NCI-H1092 (cell line): ENCODE measurements at regions not wholly inside any gene's neighbourhood (a gene's known extent, or its start where the extent isn't known, plus 50 kb on each side); places are given as distances from the start of the nearest gene placed in this dataset.
"Not testable (repeated sequence)": the region's sequence is repeated elsewhere in the genome, so short reads cannot be mapped to it uniquely, and the experiment has no call there.

Experiments
- DNase-seq: peaks from one replicate; lab custom pipeline; 2025; lab: John Stamatoyannopoulos, UW

DNA sequence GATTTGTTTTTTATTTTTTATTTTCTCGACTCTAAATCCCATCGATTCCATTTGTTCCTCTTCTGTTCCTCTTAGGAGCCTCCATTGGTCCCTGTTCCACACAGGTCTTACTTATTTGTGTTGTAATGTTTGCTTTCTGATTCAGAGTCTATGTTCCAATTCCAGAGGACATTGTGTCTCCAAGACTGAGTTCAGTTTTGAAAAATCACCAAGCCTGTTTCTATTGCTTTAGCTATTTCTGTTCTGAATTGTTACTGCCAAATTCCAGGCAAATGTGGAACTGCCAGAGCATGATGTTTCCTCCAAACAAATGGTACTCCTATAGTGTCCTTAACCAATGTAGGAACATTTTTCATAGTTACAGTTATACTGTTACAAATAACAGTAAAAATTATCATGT, 270.9 kb upstream of the SPTLC3 start:
- no peak for DNase-seq

DNA sequence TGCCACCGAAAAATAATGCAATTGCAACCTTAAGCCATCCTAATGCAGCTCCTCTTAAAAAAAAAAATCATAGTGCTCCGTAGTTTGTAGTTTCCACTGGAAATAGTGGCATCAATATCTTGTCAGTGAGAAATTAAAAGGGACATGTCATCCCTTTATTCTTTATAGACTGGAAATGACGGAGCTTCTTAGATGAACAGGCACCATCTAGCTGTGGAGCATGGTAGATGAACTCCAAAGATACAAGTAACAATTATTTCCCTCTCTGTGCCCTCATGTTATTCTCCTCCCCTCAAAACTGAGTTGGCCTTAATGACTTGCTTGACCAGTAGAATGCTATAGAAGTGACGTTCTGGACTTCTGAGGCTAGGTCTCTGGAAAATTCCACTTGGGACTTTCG, 268.1 kb upstream of the SPTLC3 start:
- DNase-seq = no peak

DNA sequence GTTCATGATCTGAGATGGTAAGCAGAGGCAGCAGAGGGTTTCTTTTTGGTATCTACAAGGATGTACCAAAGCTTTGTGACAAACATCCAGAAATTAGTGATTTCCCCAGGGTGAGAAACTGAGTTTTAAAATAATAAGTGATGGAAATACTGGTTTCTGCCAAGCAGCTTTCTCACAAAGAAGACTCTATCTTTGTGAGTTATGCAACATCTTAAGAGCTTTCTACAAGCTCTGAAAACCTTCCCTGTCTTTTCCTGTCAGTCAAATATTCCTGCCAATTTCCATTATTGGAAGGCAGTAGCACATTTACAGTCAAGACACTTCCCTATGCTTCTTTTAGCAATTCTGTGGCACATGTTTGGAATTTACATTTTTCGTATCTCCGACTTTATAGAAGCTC, 264.7 kb upstream of the SPTLC3 start:
- DNase-seq = no peak

DNA sequence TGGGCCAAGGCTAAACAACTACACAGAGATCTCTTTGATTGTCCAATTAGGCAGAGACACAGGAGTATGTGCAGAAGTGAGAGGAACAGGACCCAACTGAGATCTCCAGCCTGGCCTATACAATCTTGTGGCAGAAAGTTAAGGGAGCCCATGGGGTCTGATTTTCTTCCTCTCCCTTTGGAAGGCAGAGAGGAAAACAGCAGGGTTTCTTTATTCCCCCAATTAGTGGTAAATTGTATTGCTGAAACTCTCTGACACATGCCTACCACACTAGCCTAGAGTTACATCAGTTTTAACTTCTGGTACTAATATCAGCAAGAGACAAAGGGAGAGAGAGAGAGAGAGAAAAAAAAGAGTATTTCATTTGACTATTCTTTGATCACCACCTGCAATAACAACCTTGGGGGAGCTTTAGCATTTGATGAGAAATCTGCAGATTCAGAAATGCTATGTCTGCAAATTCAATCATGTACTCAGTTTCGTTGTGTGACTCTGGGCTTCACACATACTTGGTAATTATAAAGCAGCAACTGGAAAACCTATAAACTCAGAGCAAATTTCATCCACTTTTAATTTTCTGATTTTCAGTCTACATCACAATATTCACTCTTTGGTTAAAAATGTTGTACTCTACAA, 260.3 kb upstream of the SPTLC3 start:
- DNase-seq = no peak

DNA sequence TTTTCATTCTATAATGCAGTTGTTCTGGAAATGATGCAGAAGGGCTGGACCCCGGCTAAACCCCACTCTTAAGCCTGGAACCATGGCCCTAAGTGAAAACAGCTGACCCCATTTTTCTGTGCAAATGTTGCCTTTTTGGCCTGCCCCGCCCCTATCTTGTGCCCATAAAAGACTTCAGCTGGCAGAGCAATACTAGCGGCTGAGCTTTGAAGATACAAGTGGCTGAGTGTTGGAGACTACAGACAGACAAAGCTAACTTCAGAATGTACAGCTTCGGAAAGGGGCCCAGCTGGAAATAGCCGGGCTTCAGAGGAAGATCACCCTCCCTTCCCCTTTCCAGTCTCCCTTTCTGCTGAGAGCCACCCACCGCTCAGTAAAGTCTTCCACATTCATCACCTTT, 258.6 kb upstream of the SPTLC3 start:
- no peak for DNase-seq

DNA sequence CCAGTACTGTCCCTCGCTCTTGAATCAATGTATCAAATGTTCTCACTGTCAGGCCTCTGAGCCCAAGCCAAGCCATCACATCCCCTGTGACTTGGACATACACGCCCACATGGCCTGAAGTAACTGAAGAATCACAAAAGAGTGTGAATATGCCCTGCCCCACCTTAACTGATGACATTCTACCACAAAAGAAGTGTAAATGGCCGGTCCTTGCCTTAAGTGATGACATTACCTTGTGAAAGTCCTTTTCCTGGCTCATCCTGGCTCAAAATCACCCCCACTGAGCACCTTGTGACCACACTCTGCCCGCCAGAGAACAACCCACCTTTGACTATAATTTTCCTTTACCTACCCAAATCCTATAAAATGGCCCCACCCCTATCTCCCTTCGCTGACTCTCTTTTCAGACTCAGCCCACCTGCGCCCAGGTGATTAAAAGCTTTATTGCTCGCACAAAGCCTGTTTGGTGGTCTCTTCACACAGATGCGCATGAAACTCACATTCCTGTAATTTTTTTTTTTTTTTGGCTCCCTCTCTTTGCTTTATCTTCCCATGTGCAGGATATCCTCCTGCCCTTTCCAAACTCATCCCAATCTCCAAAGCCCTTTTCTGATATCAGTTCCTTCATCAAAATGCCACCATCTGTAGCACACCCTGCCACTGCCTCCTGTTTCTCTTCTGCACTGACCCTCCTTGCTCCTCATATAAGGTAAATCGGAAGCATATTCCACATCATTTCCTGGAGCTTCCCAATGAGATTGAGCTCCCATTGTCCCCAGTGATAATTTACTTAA, 255.7 kb upstream of the SPTLC3 start:
- DNase-seq = not testable (repeated sequence)

DNA sequence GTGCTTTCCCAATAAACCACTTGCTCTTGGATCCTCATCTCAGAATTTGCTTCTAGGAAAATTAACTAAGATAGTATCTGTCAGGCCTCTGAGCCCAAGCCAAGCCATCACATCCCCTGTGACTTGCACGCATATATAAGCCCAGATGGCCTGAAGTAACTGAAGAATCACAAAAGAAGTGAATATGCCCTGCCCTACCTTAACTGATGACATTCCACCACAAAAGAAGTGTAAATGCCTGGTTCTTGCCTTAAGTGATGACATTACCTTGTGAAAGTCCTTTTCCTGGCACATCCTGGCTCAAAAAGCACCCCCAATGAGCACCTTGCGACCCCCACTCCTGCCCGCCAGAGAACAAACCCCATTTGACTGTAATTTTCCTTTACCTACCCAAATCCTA, 255.0 kb upstream of the SPTLC3 start:
- not testable (repeated sequence) for DNase-seq

DNA sequence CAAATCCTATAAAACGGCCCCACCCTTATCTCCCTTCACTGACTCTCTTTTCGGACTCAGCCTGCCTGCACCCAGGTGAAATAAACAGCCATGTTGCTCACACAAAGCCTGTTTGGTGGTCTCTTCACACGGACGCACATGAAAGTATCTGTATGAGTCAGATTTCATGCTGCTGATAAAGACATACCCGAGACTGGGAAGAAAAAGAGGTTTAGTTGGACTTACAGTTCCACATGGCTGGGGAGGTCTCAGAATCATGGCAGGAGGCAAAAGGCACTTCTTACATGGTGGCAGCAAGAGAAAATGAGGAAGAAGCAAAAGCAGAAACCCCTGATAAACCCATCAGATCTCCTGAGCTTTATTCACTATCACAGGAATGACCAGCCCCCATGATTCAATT, 249.3 kb upstream of the SPTLC3 start:
- not testable (repeated sequence) for DNase-seq

DNA sequence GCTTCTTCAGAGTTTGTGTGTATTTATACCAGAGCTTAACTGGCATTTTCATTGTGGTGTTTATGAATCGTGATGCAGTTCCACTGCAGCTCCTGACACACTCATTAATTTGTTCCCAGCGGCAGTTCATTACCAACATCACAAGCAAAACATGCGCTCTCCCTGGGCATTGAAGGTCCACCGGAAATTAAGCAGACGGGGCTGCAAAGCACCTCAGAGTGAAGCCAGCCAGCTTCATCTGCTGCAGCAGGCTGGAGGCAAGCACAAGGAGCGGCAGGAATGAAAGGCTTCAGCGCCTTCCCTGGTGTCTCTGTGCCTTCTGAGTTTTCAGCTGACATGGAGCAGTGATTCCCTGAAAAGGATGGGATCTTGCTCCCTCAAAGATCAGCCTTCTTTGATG, 246.0 kb upstream of the SPTLC3 start:
- DNase-seq = no peak

DNA sequence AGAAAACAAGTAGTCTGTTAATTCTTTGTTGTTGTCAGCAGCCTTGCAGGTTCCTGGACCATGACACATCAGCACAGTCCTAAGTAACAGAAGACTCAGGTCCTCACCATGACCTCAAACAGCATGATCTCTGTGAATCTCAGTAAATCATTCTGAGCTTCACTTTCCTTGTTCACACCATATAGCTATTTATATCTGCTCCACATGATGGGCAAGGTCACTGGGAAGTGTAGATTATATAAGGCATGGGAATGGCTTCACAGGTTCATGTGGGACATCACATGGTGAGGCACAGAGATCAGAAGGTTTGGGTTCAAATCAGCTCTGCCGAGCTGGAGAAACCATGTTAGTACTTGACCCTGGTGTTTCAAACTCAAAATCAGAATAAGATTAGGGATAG, 245.4 kb upstream of the SPTLC3 start:
- DNase-seq = no peak

DNA sequence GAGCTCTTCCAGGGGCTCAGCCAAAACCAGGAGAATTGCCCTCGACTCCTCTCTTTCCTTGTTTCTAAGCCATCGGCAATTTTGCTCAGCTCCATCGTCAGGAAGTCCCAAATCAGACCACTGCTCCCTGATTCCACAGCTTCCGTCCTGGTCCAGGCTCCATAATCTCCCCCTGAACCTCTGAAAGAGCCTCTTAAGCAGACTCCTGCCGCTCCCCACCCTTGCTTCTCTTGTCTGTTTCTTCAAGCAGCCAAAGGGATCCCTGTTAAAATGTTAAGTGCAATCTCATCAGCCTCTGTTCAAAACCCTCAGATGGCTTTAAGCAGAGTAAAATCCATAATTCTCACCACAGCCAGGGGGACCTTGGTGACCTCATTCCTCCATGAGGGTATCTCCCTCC, 244.7 kb upstream of the SPTLC3 start:
- DNase-seq = no peak

DNA sequence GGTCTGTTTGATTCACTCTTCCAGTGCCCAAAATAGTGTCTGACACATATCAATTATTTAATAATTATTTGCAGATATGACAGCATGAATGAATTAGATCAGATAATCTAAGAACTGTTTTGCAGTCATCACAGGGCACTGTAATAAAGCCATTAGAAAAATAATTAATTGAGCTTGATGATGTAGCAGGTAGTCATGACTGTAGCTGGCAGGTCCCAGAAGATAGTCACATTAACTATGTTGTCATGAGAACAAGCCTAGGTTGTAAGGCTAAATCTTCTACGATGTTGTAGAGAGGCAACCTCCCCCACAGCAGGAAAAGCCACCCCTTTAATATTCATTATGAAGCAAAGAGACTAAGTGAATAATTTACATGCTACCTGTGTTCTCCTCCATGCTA, 243.9 kb upstream of the SPTLC3 start:
- no peak for DNase-seq

DNA sequence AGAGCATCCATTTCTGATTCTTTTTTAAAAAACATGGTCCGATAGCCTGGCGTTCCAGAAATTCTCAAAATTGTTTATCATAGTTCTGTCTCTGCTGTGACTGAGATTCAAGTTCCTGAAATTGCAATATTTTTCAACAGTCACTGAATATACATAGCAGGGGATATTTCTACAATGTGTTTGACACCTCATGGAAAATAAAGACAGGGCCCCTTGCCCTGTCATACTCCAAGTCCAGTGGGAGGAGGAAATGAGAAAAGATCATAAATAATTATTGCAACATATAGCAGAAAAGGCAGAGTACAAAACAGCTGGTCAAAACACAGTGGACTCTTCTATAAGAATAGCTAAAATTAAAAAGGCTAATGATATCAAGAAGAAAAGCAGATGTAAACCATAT, 234.8 kb upstream of the SPTLC3 start:
- no peak for DNase-seq

DNA sequence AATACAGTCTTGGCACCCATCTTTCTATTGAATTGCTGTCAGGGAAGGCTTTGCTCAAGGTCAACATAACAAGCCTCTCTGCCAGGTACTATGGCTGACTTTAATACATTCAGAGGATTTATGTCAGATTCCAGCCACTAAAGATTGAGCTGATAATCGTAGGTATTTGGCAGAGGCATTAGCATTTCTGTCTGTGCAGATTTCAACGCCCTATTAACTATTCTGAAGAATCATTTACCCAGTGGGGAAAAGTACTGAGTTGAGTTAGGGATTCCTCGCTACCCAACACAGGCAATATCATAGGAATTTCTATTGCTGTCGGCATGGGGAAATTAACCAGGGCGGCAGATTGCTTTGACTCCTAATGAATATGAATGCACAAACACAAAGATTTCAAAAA, 233.7 kb upstream of the SPTLC3 start:
- DNase-seq = no peak

DNA sequence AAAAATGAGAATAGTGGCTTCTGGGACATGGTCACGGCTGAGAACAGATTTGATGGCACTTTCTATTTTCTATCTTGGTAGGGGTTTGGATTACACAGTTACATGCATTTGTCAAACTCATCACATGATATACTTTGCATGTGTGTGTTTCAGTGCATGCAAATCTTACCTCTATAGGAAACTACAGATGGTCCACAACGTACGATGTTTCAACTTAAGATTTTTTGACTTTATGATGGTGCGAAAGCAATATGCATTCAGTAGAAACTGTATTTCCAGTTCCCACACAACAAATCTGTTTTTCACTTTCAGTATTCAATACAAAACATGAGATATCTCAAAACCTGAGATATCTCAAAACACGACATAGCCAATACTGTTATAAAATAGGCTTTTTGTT, 231.8 kb upstream of the SPTLC3 start:
- DNase-seq = no peak

DNA sequence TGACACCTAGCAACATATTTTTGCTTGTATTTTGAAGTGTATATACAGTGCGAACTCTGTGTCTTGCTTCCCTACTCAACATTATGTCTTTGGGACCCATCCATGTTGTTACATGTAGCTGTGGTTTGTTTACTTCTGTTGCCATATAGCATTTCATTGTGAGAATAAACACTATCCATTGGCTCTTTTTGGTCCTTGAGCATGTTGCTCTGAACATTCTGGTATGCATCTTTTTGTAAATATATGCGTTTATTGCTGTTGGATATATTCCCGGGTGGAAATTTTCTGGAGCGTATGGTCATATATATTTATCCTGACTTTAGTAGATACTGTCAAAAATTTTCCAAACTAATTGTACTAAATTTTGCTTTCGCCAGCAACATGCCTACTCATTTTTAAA, 222.5 kb upstream of the SPTLC3 start:
- DNase-seq = no peak

DNA sequence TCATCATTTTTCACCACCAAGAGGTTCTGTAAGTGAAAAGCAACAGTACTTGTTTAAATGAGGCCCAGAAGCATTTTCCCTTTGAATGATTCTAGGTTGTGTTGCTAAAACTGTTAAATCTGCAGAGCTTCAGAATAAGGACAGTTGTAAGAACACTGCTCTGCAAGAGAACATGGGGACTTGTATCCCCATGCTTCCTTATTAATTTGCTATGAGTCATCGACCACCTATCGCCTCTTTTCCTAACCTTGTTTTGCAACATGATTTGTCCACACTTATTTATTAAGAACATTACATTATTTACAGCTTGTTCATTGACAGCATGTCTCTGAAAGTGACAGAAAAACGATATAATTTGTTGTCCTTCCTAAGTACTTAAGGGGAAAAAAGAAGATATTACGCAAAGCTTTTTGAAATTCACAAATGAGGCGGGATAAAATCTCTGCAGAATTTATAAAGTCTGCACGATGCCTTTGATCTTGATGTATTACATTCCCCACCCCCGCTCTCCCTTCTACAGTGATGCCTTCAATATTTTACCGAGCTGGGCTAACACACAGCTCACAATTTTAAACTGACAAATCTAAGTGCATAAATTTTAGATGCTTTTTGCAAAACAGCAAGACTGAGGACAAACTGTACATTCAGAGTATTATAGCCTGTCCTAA, 220.0 kb upstream of the SPTLC3 start:
- no peak for DNase-seq

DNA sequence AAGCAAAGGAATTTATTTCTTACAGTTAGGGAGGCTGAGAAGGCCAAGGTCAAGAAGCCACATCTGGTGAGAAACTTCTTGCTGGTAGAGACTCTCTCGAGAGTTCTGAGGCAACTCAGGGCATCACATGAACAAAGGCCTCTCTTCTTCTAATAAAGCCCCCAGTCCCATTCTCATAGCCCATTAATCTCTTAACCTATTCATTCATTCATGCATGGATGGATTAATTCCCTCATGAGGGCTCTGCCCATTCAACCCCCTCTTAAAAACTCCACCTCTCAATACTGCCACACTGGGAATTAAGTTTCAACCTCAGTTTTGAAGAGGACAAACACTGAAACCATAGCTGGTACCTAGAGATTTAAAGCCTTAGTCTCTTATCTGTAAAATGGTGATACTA, 217.9 kb upstream of the SPTLC3 start:
- no peak for DNase-seq

DNA sequence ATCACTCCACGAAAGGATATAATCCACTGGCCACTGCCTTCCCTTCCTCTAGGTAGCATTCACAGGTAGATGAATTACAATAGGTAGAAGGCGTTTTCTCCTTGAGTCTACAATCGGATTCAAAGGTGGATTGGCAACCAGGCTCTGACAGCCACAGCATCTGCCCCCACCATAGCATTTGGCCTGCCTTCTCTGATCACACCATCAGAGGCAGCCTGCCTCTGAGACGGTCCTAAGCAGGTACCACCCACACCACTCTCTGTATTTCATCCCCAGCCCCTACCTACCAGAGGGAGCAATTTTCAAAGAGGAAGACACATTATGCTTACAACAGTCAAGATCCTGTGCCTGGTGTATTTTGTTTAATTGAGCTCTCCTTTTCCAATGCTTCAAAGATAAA, 210.5 kb upstream of the SPTLC3 start:
- no peak for DNase-seq

DNA sequence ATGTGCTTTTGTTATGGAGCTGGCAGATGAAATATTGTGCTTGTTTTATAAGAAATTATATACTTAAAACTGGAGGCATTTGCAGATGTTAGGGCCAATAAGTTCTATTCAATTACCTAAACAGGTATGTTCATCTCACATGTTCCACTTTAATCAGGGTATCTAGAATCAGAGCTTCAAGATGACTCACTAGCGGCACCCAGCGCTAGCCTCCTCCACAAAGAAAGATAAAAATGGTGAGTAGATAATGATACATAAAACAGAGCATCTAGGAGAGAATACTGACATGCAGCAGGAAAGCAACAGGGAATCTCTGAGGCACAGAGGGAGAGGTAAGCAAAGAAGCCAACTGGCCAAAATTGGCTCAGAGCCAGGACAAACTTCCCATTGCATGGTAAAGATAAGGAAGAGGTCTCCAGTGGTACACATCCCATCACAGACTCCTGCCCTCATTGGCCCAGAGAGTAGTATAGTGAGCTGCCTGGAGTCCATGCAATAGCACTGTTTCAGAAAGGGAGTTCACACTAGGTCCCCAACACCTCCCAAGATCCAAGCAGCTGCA, 200.7 kb upstream of the SPTLC3 start:
- no peak for DNase-seq

DNA sequence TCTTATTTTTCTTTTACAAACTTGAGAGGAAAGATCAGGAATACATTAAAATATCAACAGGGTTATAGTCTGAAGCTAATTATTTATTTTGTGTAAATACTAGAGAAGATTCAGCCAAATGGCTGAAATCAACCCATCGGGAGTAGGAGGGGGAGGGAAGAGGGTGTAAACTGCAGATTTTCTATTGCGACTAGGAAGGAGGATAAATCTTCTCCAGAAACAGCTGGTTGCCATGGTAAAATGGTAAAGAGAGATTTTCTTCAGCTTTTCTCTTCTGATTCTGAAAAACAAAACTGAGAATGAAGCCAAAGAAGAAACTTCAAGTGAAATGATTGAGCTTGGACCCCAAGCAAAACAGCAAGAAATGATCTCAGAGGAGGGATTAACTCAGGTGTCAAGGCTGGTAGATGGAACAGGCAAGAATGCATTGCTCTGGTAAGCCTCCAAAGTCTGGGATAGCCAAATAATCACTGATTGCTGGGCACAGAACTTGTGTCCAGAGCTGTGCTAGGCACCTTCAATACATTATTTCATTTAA, 193.5 kb upstream of the SPTLC3 start:
- no peak for DNase-seq

DNA sequence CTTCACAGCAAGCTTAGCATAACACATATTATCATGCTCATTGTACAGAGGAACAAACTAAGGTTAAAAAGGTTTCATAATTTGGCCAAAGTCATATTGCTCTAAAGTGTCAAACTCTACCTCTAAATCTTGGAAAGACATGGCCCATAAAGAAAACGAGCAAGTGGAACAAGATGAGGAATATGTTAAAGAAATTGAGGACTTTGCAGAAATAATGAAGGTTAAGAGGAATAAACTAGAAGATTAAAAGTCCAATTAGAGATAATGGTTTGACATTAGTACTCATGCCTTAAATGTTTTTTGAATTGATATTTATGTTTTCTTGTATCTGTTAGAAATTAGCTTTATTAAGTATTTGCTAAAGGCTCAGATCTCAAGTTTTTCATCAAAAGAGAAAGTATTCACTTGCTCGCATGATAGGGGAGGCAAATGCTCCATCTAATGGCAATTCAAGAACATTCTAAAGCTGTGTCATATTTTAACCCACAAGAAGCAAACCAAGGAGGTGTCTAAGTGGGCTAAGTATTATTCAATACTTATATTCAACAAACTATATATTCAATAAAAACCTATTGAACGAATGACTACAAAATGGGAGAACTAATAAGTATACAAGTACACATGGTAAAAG, 192.9 kb upstream of the SPTLC3 start:
- no peak for DNase-seq
